Esophagus squamous epithelium (tissue), 5 donors: ENCODE measurements at regions not wholly inside any gene's neighbourhood (a gene's known extent, or its start where the extent isn't known, plus 50 kb on each side); places are given as distances from the start of the nearest gene placed in this dataset.

Experiments
- DNase-seq: peaks from one replicate; lab custom pipeline; 2025; lab: John Stamatoyannopoulos, UW
- H3K27ac ChIP-seq, 4 donors: fragments of 200-600 bp; sonication (generic); one replicate each; pipeline ENCODE4 v1.5.1; 2016 to 2019; ENCODE audit warnings: mild to moderate bottlenecking in 1 of 4
- H3K27me3 ChIP-seq, 4 donors: fragments of 200-600 bp; sonication (generic); 1 replicate in 3 of 4; 2 replicates in 1 of 4; pipeline versions ENCODE4 v1.5.1 to v1.6.0; 2017 to 2021; ENCODE audit warnings: antibody characterized with exemption in 1 of 4
- H3K36me3 ChIP-seq, 3 donors: fragments of 200-600 bp; sonication (generic); one replicate each; pipeline ENCODE4 v1.5.1; 2016 to 2019
- H3K4me1 ChIP-seq, 3 donors: fragments of 200-600 bp; sonication (generic); one replicate each; pipeline ENCODE4 v1.5.1; 2017 to 2019
- H3K4me3 ChIP-seq, 4 donors: fragments of 200-600 bp; sonication (generic); 1 replicate in 3 of 4; 2 replicates in 1 of 4; pipeline ENCODE4 v1.5.1; 2016 to 2019; ENCODE audit warnings: mild to moderate bottlenecking in 2 of 4, moderate library complexity in 1 of 4
- H3K9me3 ChIP-seq, 3 donors: fragments of 200-600 bp; sonication (generic); one replicate each; pipeline ENCODE4 v1.5.1; 2016 to 2019
- POLR2A ChIP-seq, 4 donors: fragments of 450-650 bp; IDR thresholded peaks; one replicate each; pipeline ENCODE4 v1.6.1; 2017; ENCODE audit warnings: antibody characterized with exemption in 4 of 4, mild to moderate bottlenecking in 4 of 4, moderate library complexity in 3 of 4
- WGBS, 2 donors: methylation state at CpG; one replicate each; pipeline ENCODE4 v1.1.5; 2018; 5-methylcytosine and 5-hydroxymethylcytosine counted together
- intact Hi-C: fragments of 100-400 bp; cut with DNase I; formaldehyde crosslinking; loops from one replicate; pipeline ENCODE4 v1.15.0; 2022
- TF ChIP-seq, protein P1 (sequence below), 6 experiments: fragments of 450-650 bp in 4 of 6; fragments of 200-600 bp in 2 of 6; sonication (generic) in 2 of 6; IDR thresholded peaks; one replicate each; pipeline ENCODE4 v1.5.1; 2016 to 2019; ENCODE audit warnings: antibody characterized with exemption in 6 of 6, mild to moderate bottlenecking in 4 of 6, moderate library complexity in 4 of 6
- donor health status: DM: yes; HTN: yes; CAD: no.

DNA sequence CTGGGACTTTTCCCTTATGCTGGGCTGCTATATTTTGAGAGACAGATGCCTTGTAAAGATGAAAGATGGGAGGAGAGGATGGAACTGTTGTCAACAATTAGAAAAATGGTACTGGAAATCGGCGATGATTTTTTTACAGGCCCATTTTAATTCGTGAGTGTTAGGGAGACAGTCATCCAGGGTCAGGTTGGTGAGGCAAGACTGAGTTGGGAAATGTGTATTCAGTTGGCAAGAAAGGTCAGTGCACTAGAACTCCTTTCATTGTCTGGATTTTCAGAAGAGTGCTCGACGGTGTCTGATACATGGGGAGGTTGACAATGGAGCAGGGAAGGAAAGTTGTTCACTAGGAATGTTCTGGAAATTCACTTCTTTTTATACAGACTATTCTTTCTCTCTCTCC, 394.4 kb downstream of the QKI start:
- Histone ChIP-seq H3K9me3 (no peaks in the 10 kb centered on the region), H3K4me3 (no peak overlapping the region), H3K4me1 (no peaks in the 10 kb centered on the region), H3K36me3 (no peaks in the 10 kb centered on the region), H3K27me3 (no peaks in the 10 kb centered on the region), H3K27ac (no peak overlapping the region)
- DNase-seq = no peak
- TF ChIP-seq, protein P1, sequence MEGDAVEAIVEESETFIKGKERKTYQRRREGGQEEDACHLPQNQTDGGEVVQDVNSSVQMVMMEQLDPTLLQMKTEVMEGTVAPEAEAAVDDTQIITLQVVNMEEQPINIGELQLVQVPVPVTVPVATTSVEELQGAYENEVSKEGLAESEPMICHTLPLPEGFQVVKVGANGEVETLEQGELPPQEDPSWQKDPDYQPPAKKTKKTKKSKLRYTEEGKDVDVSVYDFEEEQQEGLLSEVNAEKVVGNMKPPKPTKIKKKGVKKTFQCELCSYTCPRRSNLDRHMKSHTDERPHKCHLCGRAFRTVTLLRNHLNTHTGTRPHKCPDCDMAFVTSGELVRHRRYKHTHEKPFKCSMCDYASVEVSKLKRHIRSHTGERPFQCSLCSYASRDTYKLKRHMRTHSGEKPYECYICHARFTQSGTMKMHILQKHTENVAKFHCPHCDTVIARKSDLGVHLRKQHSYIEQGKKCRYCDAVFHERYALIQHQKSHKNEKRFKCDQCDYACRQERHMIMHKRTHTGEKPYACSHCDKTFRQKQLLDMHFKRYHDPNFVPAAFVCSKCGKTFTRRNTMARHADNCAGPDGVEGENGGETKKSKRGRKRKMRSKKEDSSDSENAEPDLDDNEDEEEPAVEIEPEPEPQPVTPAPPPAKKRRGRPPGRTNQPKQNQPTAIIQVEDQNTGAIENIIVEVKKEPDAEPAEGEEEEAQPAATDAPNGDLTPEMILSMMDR (IDR thresholded peaks at IDR 0.05) = no peak
- no peak for TF ChIP-seq POLR2A (IDR thresholded peaks at IDR 0.05)
- intact Hi-C loops = no loop called here
- WGBS, 2 donors = 85 to 89% methylated on average over 5 of the region's 5 CpGs

DNA sequence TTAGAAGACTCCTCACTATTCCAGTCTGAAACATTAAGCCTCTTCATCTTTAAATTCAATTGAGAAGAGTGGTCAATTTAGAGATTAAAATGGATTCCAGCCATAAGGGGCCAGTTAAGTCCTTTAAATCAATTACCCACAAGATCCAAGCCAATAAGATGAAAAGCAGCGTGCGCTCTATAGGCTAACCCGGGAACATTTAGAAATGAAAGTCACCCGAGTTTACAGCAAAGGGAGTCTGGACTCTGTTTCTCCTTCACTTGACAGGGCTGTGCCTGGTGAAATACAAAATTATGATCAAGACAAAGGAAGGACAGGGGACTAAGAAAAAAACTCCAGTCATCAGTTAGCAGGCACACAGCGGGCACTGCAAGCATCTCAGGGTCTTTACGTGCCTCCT, 393.7 kb downstream of the QKI start:
- intact Hi-C loops = no loop called here
- WGBS, 2 donors = 89 to 91% methylated on average over 6 of the region's 6 CpGs
- DNase-seq = no peak

DNA sequence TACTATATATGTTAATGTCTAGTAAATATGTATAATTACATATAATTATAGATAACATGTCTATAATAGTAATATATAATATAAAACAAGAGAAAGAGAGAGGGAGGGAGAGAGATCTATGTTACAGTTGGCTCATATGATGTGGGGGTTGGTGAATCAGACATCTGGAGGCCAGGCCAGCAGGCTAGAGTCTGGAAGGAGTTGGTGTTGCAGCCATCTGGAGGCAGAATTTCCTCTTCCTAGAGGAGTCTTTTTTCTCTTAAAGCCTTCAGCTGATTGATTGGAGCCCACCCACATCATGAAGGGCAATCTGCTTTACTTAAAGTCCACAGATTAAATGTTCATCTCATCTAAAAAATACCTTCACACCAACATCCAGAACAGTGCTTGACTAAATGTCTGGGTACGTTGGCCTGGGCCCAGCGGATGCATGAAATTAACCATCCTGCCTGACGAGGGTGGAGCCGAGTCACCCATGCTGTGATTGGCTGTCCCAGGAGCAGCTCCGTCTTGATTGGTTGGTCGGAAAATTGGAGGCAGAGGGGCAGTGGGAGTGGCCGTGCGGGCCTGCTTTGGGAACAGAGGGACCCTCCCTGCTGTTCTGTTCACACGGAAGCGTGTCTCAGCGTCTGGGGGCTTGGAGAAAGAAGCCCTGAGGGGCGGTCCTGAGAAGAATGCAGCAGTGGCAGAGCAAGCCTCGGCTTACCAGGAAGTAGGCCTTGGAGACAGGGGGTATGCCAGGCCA, 392.4 kb downstream of the QKI start:
- DNase-seq = no peak
- intact Hi-C loops = no loop called here
- Histone ChIP-seq H3K4me1 (no peaks in the 10 kb centered on the region), H3K36me3 (no peaks in the 10 kb centered on the region), H3K4me3 (no peak overlapping the region), H3K9me3 (no peaks in the 10 kb centered on the region), H3K27me3 (no peaks in the 10 kb centered on the region), H3K27ac (no peak overlapping the region)
- no peak for TF ChIP-seq POLR2A (IDR thresholded peaks at IDR 0.05)
- TF ChIP-seq, protein P1 (IDR thresholded peaks at IDR 0.05) = no peak
- 92 to 95% methylated on average over 8 to 12 of the region's 13 CpGs for WGBS, 2 donors

More for the DNA sequence above, 393.7 kb downstream of the QKI start:
- TF ChIP-seq, protein P1 (IDR thresholded peaks at IDR 0.05) = no peak
- no peak for TF ChIP-seq POLR2A (IDR thresholded peaks at IDR 0.05)
- Histone ChIP-seq H3K27me3 (no peaks in the 10 kb centered on the region), H3K36me3 (no peaks in the 10 kb centered on the region), H3K9me3 (no peaks in the 10 kb centered on the region), H3K27ac (no peak overlapping the region), H3K4me3 (no peak overlapping the region), H3K4me1 (no peaks in the 10 kb centered on the region)

DNA sequence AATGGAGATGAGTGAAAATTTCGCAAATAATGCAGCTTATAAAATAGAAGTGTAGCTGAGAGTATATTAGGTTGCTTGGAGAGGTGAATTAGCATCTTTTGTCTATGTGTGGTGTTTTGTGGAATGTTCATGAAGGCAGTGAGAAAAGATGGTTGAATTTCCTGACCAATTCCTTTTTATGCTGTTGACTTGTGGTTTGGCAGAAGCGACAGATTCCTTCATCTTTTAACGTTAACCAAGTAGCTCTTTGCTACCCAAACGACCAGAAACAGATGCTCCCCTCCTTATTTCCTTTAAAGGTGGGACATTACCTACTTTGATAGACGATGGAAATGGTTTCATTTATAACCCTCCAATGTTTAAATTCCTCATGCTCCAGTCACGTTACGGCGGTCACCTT, 390.5 kb downstream of the QKI start:
- no peak overlapping the region for H3K4me3 ChIP-seq
- TF ChIP-seq POLR2A (IDR thresholded peaks at IDR 0.05) = no peak
- TF ChIP-seq, protein P1 (IDR thresholded peaks at IDR 0.05) = no peak
- H3K9me3 ChIP-seq = no peaks in the 10 kb centered on the region
- DNase-seq = no peak
- H3K36me3 ChIP-seq = no peaks in the 10 kb centered on the region
- WGBS, 2 donors = 79 to 82% methylated on average over 8 of the region's 8 CpGs
- intact Hi-C loops = no loop called here
- no peaks in the 10 kb centered on the region for H3K27me3 ChIP-seq
- H3K27ac ChIP-seq = no peak overlapping the region
- H3K4me1 ChIP-seq = no peaks in the 10 kb centered on the region

DNA sequence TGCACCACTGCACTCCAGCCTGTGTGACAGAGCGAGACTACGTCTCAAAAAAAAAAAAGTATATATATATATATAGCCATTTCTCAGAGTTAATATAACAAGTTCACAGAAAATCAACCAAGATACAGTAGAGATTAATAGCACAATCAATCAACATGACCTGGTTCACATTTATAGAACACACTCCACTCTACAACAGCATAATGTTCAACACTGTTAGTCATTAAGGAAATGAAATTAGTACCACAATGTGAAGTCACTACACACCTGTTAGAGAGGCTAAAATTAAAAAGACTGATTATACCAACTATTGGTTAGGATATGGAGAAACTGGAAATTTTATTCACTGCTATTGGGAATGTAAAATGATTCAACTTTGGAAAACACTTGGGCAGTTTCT, 387.7 kb downstream of the QKI start:
- no peak for DNase-seq
- Histone ChIP-seq H3K4me3 (no peak overlapping the region), H3K27ac (no peak overlapping the region), H3K27me3 (no peaks in the 10 kb centered on the region), H3K4me1 (no peaks in the 10 kb centered on the region), H3K36me3 (no peaks in the 10 kb centered on the region), H3K9me3 (no peaks in the 10 kb centered on the region)
- intact Hi-C loops = no loop called here
- 61 to 96% methylated on average over 2 of the region's 2 CpGs for WGBS, 2 donors
- TF ChIP-seq POLR2A (IDR thresholded peaks at IDR 0.05) = no peak
- TF ChIP-seq, protein P1 (IDR thresholded peaks at IDR 0.05) = no peak
